GM20000 (cell line): ENCODE measurements at regions not wholly inside any gene's neighbourhood (a gene's known extent, or its start where the extent isn't known, plus 50 kb on each side); places are given as distances from the start of the nearest gene placed in this dataset.

Experiments
- DNase-seq: peaks from one replicate; pipeline ENCODE4 v3.0.0; 2012; ENCODE audit warnings: low spot score
- CTCF ChIP-seq: IDR thresholded peaks from 2 replicates; pipeline ENCODE4 v1.5.1; 2012; ENCODE audit warnings: mild to moderate bottlenecking, control low read depth; ENCODE audit errors: extremely low read depth, missing control alignments

- DNase-seq: no peak
- no peak for TF ChIP-seq CTCF
Observed at GRCh38 chr17:79410681-79411080, 200.2 kb downstream of the RBFOX3 start.

GRCh38 chr17:79408251-79408650, 202.6 kb downstream of the RBFOX3 start:
- DNase-seq: no peak
- no peak for TF ChIP-seq CTCF

- DNase-seq: no peak
- no peak for TF ChIP-seq CTCF
Observed at GRCh38 chr17:79407385-79407784, 203.5 kb downstream of the RBFOX3 start.

- DNase-seq: no peak
- TF ChIP-seq CTCF: no peak
Observed at GRCh38 chr17:79406316-79406715, 204.5 kb downstream of the RBFOX3 start.

- no peak for TF ChIP-seq CTCF
- no peak for DNase-seq
Observed at GRCh38 chr17:79405823-79406222, 205.0 kb downstream of the RBFOX3 start.

- no peak for TF ChIP-seq CTCF
Observed at GRCh38 chr17:79404136-79404911, 206.5 kb downstream of the RBFOX3 start.

GRCh38 chr17:79401704-79402674, 208.9 kb downstream of the RBFOX3 start:
- DNase-seq: no peak
- no peak for TF ChIP-seq CTCF

More at GRCh38 chr17:79404136-79404911, 206.5 kb downstream of the RBFOX3 start:
- DNase-seq: no peak
